T-helper 17 cell (primary cell): ENCODE measurements at regions not wholly inside any gene's neighbourhood (a gene's known extent, or its start where the extent isn't known, plus 50 kb on each side); places are given as distances from the start of the nearest gene placed in this dataset.

ENCODE experiments used
- ATAC-seq: fragments of 150-1000 bp; cut with Tn5 transposase; 2 replicates; pipeline ENCODE4 v1.10.0; 2021; ENCODE audit warnings: mild to moderate bottlenecking, moderate library complexity
- DNase-seq, 3 donors: peaks; one replicate each; pipeline versions ENCODE4 v3.0.0 to v3.0.0-alpha.2; 2020 to 2021
- H3K9me3 ChIP-seq: one replicate; pipeline ENCODE4 v1.7.0; 2013; ENCODE audit warnings: low read length, mild to moderate bottlenecking; ENCODE audit not compliant: control insufficient read depth, poor library complexity, severe bottlenecking
- H3K27ac Mint-ChIP-seq: one replicate; pipeline ENCODE4 v1.8.0; 2022; ENCODE audit warnings: mild to moderate bottlenecking, moderate library complexity, mixed read lengths
- H3K27me3 Mint-ChIP-seq: one replicate; pipeline ENCODE4 v1.8.0; 2022; ENCODE audit warnings: mixed read lengths
- H3K36me3 Mint-ChIP-seq: one replicate; pipeline ENCODE4 v1.8.0; 2022; ENCODE audit warnings: low read depth, mixed read lengths
- H3K4me1 Mint-ChIP-seq: one replicate; pipeline ENCODE4 v1.8.0; 2022; ENCODE audit warnings: mild to moderate bottlenecking, mixed read lengths
- H3K4me3 Mint-ChIP-seq: one replicate; pipeline ENCODE4 v1.8.0; 2022; ENCODE audit warnings: mild to moderate bottlenecking, moderate library complexity, mixed read lengths

DNA sequence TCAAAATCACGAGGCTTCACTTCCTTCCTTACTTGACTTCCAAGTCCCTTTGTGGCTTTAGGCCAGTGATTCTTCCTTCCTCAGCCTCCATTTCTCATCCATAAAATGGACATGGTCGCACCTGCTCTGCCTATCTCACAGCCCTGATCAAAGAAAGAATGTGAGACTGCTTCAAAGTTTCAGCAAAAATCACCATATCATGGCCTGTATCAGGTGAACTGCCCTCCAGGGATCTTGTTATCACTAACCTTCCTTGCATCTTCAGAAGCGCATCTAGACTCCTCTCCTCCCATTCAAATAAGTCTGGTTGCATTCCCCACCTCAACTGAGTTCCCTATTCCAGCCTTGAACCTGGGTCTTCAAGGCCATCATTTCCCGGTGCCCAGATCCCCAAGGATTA is 96.5 kb downstream of the TTC32 start:
- H3K27me3 Mint-ChIP-seq: peaks cover 13% of the 10 kb centered on the region
- H3K36me3 Mint-ChIP-seq: no peaks in the 10 kb centered on the region
- no peak overlapping the region for H3K4me3 Mint-ChIP-seq
- H3K4me1 Mint-ChIP-seq: no peaks in the 10 kb centered on the region
- DNase-seq (no peak), ATAC-seq (no peak)
- no peaks in the 10 kb centered on the region for H3K9me3 ChIP-seq
- H3K27ac Mint-ChIP-seq: no peak overlapping the region

DNA sequence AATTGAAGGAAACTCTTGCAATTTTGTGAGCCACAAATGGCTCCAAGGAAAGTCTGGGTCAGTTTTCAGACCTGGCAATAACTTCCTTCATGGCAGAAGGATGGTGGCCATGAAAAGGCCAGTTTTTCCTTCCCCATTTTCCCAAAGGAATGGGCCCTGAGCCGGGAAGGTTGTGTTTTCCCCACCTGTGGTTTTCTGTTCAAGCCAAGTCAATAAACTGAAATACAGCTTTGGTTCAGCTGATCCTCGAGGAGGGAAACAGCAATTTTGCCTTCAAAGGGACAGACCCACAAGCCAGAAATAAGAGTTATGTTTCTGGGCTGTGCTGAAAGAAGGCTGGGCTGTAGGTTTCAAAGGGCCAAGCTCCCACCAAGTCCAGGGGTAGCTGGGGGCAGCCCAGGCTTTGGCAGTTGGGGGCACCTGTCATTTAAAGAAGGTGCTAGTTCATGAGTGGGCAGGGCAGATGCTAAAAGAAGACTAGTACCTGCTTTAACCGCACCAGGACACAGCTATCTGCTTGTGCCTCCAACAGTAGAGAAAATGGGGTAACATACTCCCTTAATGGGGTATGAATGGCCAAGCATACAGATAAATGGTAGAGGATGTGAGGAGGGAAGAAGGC is 97.0 kb downstream of the TTC32 start:
- no peak overlapping the region for H3K27ac Mint-ChIP-seq
- H3K4me1 Mint-ChIP-seq: no peaks in the 10 kb centered on the region
- ATAC-seq (no peak), DNase-seq (no peak)
- H3K36me3 Mint-ChIP-seq: no peaks in the 10 kb centered on the region
- H3K4me3 Mint-ChIP-seq: no peak overlapping the region
- no peaks in the 10 kb centered on the region for H3K9me3 ChIP-seq
- peaks cover 13% of the 10 kb centered on the region for H3K27me3 Mint-ChIP-seq

DNA sequence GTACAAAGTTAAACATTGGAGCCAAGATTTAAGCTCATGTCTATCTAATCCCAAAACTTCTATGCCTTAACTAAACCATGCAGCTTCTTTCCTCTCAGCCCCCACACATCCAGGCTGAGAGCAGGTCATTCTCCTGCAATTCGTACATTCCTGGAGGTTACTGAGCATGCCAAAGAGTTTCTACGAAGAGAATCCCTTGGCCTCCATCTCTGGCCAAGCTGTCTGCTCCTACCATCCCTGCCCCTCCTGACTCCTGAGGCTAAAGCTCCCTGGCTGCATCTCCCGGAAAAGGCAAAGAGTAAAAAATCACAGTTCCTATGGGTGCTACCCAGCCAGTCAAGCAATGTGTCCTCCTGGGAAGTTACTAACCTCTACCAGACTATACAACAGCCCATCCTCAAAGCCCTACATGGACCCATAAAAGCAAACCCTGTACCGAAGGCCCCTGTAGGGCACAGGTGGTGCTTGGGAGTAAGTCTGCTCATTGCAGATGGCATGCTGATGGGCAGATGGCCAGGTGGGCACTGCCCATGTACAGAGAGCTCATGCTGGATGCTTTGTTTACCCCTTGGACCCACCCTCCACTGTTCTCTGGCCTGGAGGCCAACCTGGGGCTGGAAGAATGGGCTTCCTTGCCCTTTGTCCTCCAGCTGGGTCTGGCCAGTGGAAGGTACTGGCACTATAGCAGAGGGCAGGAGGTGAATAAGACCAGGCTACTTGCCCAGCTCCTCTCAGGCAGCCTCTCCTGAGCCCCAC is 99.5 kb downstream of the TTC32 start:
- DNase-seq (no peak), ATAC-seq (no peak)
- H3K27ac Mint-ChIP-seq: no peak overlapping the region
- no peaks in the 10 kb centered on the region for H3K36me3 Mint-ChIP-seq
- peaks cover 19% of the 10 kb centered on the region for H3K27me3 Mint-ChIP-seq
- no peaks in the 10 kb centered on the region for H3K9me3 ChIP-seq
- no peak overlapping the region for H3K4me3 Mint-ChIP-seq
- H3K4me1 Mint-ChIP-seq: no peaks in the 10 kb centered on the region

DNA sequence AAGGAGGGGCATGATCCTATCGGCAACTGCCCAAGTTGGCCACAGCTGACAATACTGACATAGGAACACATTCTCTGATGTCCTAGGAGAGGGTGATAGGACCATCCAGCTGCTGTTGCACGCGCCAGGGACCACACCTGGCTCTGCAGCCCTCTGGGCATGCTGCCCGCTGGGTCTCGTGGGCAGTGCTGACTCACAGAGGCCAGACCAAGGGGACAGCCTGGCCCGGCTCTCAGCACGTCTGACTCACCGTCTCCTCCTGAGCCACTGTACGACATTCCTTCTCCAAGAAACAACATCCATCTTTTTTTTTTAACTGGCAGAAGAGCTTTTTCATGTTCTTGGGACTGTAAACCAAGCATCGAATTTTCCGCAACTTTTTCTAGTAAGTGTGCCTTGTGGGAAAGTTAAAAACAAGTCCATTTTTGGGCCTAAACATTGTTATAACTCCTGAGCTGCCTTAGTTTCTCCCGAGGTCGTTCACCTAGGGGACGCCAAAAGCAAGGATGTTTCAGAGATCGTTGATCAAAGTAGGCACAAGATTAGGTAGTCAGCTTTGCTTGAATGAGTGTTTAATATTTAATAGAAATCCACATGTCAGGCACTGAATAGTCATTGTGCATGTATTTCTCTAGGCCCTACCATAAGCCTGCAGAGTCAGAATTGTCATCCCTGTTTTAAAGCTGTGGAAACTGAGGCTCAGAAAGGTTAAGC is 100.3 kb downstream of the TTC32 start:
- DNase-seq: no peak
- H3K36me3 Mint-ChIP-seq: no peaks in the 10 kb centered on the region

DNA sequence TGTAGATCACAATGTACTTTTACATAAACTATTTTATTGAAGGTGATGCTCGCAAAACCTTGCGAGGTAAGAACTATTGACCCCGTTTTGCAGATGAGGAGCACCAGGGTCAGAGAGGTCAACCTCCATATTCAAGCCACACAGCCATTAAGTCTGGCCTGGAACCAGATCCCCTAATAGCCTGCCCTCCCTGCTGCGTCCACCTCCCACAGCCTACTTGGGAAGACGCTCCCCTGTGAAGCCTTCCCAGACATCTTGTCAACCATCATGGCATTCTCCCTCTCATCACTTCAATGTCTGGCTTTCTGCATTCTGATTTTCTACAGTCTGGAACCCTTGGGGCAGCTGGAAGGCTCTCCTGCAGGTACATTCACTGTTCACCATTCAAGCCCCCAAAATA is 101.0 kb downstream of the TTC32 start:
- Mint-ChIP-seq H3K27me3 (peaks cover 31% of the 10 kb centered on the region), H3K27ac (no peak overlapping the region), H3K36me3 (no peaks in the 10 kb centered on the region), H3K4me1 (no peaks in the 10 kb centered on the region), H3K4me3 (no peak overlapping the region)
- no peak for DNase-seq
- H3K9me3 ChIP-seq: no peaks in the 10 kb centered on the region
- ATAC-seq: no peak

More for the DNA sequence above, 100.3 kb downstream of the TTC32 start:
- H3K27ac Mint-ChIP-seq: no peak overlapping the region
- no peak for ATAC-seq
- no peaks in the 10 kb centered on the region for H3K9me3 ChIP-seq
- no peak overlapping the region for H3K4me3 Mint-ChIP-seq
- no peaks in the 10 kb centered on the region for H3K4me1 Mint-ChIP-seq
- peaks cover 26% of the 10 kb centered on the region for H3K27me3 Mint-ChIP-seq

DNA sequence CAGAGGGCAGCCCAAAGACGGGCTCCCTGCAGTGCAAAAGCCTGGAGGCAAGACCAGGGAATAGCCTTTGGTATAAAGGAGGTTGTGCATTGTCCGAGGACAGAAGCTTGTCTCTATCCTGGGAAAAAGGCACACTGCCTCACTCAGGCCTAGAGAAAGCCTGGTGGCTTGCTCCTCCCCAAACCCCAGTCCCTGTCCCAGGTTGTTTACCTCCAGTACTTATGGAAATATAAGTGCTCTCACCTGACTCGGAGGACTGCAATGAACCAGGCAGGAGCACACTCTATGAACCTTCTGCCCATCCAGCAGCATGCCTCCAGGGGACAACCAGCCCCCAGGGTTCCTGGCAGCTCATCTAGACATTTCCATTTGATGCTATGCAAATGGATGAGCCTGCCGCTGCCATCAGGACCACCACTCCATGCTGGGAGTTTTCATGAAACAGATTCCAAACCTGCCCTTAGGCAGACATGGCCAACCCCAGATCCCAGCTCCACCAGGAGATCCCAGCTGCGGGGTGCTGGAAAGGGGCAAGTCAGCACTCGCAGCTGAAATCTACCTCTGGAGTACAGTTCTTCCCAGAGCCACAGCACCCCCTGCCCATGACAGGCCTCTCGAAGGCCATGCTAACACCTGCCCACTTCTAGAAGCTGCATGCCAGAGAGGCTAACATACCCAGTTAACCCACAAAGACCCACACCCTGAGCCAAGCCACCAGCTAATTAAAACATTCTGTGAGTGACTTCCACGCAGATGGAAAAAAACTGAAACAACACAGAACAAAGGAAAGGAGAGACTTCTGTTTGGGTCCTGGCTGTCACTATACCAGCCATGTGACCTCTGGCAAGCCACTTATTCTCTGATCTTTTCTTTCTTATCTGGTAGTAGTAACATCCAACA is 101.7 kb downstream of the TTC32 start:
- DNase-seq (no peak), ATAC-seq (no peak)
- Mint-ChIP-seq H3K4me3 (no peak overlapping the region), H3K36me3 (no peaks in the 10 kb centered on the region), H3K4me1 (no peaks in the 10 kb centered on the region), H3K27me3 (peaks cover 37% of the 10 kb centered on the region), H3K27ac (no peak overlapping the region)
- H3K9me3 ChIP-seq: no peaks in the 10 kb centered on the region

DNA sequence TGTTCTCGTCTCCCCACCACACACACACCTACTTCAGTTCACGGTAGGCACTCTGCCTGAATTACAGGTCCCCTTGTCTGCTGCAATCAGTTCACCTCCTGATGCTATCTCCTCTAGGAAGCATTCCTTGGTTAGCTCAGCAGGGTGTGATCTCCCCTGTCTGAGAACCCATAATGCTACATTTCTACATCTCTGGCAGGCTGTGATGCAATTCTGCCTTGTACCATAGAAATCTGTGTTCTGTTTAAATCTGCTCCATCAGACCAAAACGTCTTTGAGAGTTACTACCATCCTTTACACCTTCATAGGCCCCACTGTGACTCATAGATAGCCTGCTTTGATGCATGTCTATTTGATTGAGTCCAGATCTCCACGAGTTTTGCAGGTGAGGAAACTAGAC is 103.9 kb downstream of the TTC32 start:
- no peaks in the 10 kb centered on the region for H3K4me1 Mint-ChIP-seq
- no peaks in the 10 kb centered on the region for H3K9me3 ChIP-seq
- H3K4me3 Mint-ChIP-seq: no peak overlapping the region
- ATAC-seq (no peak), DNase-seq (no peak)
- H3K27ac Mint-ChIP-seq: no peak overlapping the region
- peaks cover 41% of the 10 kb centered on the region for H3K27me3 Mint-ChIP-seq
- H3K36me3 Mint-ChIP-seq: no peaks in the 10 kb centered on the region

DNA sequence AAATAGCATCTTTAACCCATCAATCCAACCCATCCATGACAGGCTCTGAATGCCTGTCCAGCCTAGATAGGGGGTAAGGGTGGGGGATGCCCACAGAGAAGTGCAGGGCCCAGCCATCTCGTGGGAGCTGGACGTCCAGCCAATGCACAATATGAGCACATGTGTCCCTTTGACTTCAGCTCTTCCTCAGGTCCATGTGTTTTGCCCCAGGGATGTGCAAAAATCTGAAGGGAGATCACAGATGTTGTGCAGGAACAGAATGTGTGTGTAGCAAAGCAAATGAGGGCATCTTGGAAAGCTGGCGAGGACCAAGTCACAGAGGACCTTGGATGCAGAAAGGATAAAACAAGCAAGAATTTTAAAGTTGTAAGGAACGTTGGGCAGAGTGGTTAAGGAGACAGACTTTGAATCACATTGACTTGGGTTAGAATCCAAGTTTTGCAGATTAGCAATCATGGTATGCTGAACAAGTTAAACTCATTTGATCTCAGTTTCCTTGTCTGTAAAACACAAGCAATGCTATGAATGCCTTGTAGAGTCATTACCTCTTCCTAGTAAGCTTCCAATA is 104.5 kb downstream of the TTC32 start:
- H3K9me3 ChIP-seq: no peaks in the 10 kb centered on the region
- Mint-ChIP-seq H3K27me3 (peaks cover 40% of the 10 kb centered on the region), H3K27ac (no peak overlapping the region), H3K4me3 (no peak overlapping the region), H3K36me3 (no peaks in the 10 kb centered on the region), H3K4me1 (no peaks in the 10 kb centered on the region)
- DNase-seq (no peak), ATAC-seq (no peak)

DNA sequence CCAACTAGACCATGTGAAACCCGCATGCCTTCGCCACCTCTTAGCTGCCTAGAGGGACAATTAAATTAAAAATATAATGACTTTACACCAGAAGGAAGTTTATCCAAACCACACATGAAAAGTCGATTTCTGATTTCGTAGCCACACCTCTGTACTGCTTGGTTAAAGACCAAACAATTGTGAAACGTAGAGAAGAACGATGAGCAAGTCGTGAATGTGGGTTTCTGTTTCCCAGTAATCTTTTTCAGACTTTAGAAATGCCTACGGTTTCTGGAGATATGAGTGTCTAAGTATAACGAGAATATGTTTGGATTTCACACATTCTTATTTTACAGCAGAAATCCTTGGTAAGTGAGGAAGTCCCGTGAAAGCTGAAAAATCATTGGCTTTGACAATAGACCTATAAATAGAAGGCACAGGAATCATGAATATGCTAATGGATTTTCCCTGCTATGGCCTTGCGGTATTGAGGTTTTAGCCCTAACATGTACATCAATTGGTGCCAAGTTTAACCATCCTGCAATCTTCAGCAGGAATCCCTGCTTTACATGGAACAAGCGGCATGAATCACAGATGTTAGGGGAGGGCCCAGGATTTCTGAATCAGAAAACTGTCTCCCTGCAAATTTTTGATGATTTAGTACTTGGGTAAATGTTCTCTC is 105.6 kb downstream of the TTC32 start:
- ATAC-seq (no peak), DNase-seq (no peak)
- no peaks in the 10 kb centered on the region for H3K9me3 ChIP-seq
- Mint-ChIP-seq H3K4me1 (no peaks in the 10 kb centered on the region), H3K27me3 (peaks cover 36% of the 10 kb centered on the region), H3K4me3 (no peak overlapping the region), H3K27ac (no peak overlapping the region), H3K36me3 (no peaks in the 10 kb centered on the region)

DNA sequence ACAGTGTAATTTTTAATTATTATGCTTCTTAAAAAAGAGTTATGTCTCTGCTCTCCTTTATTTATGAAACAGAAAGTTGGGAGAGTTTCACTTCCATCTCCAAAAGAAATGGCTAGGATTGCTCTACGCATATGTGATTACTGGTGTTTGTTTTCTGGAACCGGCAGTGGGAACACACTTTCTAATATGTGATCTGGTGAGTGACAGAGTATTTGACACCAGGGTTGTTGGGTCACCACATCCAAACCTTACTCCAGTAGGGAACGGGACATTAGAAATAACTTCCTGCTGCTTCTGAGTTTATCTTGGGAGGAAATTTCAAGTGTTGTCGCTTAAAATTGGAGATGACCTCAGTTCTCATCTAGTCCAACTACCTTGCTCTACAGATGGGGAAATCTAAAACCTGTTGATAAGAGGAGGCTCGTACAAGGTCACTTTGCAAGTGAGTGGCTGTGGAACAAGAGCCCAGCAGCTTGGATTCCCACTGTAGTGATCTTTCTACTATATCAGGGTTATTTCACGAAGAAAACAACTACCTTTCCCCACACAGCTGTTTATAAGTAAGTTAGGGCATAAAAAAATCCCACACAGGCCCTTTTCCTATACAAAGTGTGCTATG is 108.5 kb downstream of the TTC32 start:
- H3K27me3 Mint-ChIP-seq: peaks cover 43% of the 10 kb centered on the region
- ATAC-seq: no peak

DNA sequence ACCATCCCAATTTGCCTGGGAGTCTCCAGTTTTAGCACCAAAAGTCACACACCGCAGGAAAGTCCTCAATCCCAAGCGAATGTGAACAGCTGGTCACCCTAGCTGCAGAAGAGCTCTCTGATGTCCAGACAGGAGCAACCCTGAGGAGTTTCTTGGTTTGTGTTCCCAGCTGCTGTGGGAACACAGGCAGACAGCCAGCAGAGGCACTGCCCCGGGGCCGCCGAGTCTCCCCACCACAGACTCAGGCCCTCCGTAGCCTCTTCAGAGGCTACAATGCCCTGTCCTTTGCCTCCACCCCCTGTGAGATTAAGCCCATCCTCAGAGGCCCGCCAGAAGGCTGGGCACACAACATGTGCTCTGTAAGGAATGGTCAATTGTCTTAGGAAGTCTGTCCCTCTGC is 111.5 kb downstream of the TTC32 start:
- Mint-ChIP-seq H3K27ac (no peak overlapping the region), H3K4me1 (no peaks in the 10 kb centered on the region), H3K4me3 (no peak overlapping the region), H3K36me3 (no peaks in the 10 kb centered on the region), H3K27me3 (peaks cover 47% of the 10 kb centered on the region)
- H3K9me3 ChIP-seq: no peaks in the 10 kb centered on the region
- DNase-seq (no peak), ATAC-seq (no peak)

More for the DNA sequence above, 108.5 kb downstream of the TTC32 start:
- H3K4me3 Mint-ChIP-seq: no peak overlapping the region
- no peak for DNase-seq
- no peaks in the 10 kb centered on the region for H3K36me3 Mint-ChIP-seq
- H3K9me3 ChIP-seq: no peaks in the 10 kb centered on the region
- H3K27ac Mint-ChIP-seq: no peak overlapping the region
- no peaks in the 10 kb centered on the region for H3K4me1 Mint-ChIP-seq

DNA sequence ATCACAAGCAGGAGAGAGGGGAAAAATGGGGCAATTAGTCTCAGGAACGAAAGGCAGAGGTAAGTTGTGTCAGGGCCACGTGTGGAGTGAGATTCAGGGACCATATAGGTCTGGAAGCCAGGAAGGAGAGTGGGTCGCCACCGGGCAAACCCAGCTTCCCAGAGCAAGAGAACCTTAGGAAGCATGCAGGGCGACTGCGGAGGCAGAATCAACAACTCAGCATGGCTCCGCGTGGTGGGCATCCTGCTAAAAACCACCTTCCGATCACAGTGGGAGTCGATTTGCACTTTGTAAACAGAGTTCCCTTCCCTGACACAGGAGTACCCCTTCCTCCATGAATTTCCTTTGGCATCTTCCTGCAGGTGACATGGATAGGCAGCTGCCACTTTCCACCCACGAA is 114.6 kb downstream of the TTC32 start:
- peaks cover 38% of the 10 kb centered on the region for H3K27me3 Mint-ChIP-seq
- no peaks in the 10 kb centered on the region for H3K4me1 Mint-ChIP-seq
- no peak for DNase-seq
- ATAC-seq: no peak
- no peak overlapping the region for H3K27ac Mint-ChIP-seq
- H3K36me3 Mint-ChIP-seq: peaks cover 2% of the 10 kb centered on the region
- H3K4me3 Mint-ChIP-seq: no peak overlapping the region
- no peaks in the 10 kb centered on the region for H3K9me3 ChIP-seq
